GM10266 (cell line): ENCODE measurements at regions not wholly inside any gene's neighbourhood (a gene's known extent, or its start where the extent isn't known, plus 50 kb on each side); places are given as distances from the start of the nearest gene placed in this dataset.

Experiments
- DNase-seq: peaks from one replicate; pipeline ENCODE4 v3.0.0; 2012; ENCODE audit errors: extremely low spot score
- CTCF ChIP-seq: IDR thresholded peaks from 2 replicates; pipeline ENCODE4 v1.5.1; 2012; ENCODE audit warnings: mild to moderate bottlenecking, low read depth; ENCODE audit not compliant: control insufficient read depth, insufficient read depth; ENCODE audit errors: missing control alignments

GRCh38 chr9:1216532-1216931, 166.4 kb downstream of the DMRT2 start:
- no peak for DNase-seq
- no peak for TF ChIP-seq CTCF

GRCh38 chr9:1217076-1217475, 166.9 kb downstream of the DMRT2 start:
- TF ChIP-seq CTCF: no peak
- no peak for DNase-seq

- DNase-seq: no peak
- no peak for TF ChIP-seq CTCF
Observed at GRCh38 chr9:1219284-1219683, 169.1 kb downstream of the DMRT2 start.

GRCh38 chr9:1221298-1221697, 171.1 kb downstream of the DMRT2 start:
- no peak for TF ChIP-seq CTCF
- DNase-seq: no peak

- TF ChIP-seq CTCF: no peak
- no peak for DNase-seq
Observed at GRCh38 chr9:1222511-1222910, 172.4 kb downstream of the DMRT2 start.

- no peak for DNase-seq
- TF ChIP-seq CTCF: no peak
Observed at GRCh38 chr9:1231998-1232919, 182.1 kb downstream of the DMRT2 start.

GRCh38 chr9:1233568-1233967, 183.4 kb downstream of the DMRT2 start:
- TF ChIP-seq CTCF: no peak
- DNase-seq: no peak
